K562 (cell line): ENCODE measurements at regions not wholly inside any gene's neighbourhood (a gene's known extent, or its start where the extent isn't known, plus 50 kb on each side); places are given as distances from the start of the nearest gene placed in this dataset.
A peak's percentile ranks its signal among the peaks of the same experiment; 100 is the strongest.

Experiments
- ATAC-seq: fragments of 200-7000 bp; cut with Tn5 transposase; 3 replicates; pipeline ENCODE4 v1.9.1; 2020; ENCODE audit warnings: moderate library complexity
- BruUV-seq: library from RNA; stranded (reverse); fragments of 400-500 nt; replicated peaks from 2 replicates; lab custom pipeline; 2021; lab: Mats Ljungman, UMichigan
- CTCF ChIA-PET: fragments of 300-600 bp; formaldehyde crosslinking; extraction: SDS; loops from one replicate; lab custom pipeline; 2021; ENCODE audit warnings: low intra/inter-chr PET ratio; lab: Yijun Ruan, JAX
- POLR2A ChIA-PET: fragments of 300-600, 350-650 bp; sonication (Branson Sonifier 250); formaldehyde crosslinking; extraction: SDS; loops from one replicate; lab custom pipeline; 2021; ENCODE audit warnings: antibody characterized with exemption, inconsistent platforms; lab: Yijun Ruan, JAX
- DNase-seq, 4 experiments: peaks; one replicate each; pipeline versions ENCODE4 v3.0.0 to v3.0.0-alpha.2; 2011 to 2018; ENCODE audit warnings: low spot score in 3 of 4, mixed read lengths in 3 of 4; ENCODE audit errors: extremely low read depth in 1 of 4
- FAIRE-seq: peaks from 2 replicates; lab custom pipeline; 2011; peaks lifted over from hg19 to GRCh38; lab: Jason Lieb, UNC
- H2AFZ ChIP-seq: 2 replicates; pipeline ENCODE4 v1.6.0; 2011; ENCODE audit warnings: low read depth, low read length, control low read depth, inconsistent platforms
- H3K27ac ChIP-seq: fragments of 200-600 bp; 3 replicates; pipeline ENCODE4 v1.8.0; 2011; ENCODE audit warnings: low read depth, mild to moderate bottlenecking, control low read depth, inconsistent platforms, low read length, moderate library complexity, mixed read lengths; ENCODE audit errors: extremely low read depth
- H3K27me3 ChIP-seq, 2 experiments: fragments of 300-600 bp in 1 of 2; 2 replicates in 1 of 2; 3 replicates in 1 of 2; pipeline versions ENCODE4 v1.6.0 to v1.8.0; 2011; ENCODE audit warnings: inconsistent platforms in 2 of 2, low read length in 2 of 2, mild to moderate bottlenecking in 1 of 2, mixed read lengths in 1 of 2, moderate library complexity in 1 of 2; ENCODE audit not compliant: control insufficient read depth in 2 of 2, insufficient read depth in 2 of 2
- H3K36me3 ChIP-seq: fragments of 300-600 bp; 3 replicates; pipeline ENCODE4 v1.8.0; 2011; ENCODE audit warnings: mild to moderate bottlenecking, low read length, inconsistent platforms; ENCODE audit not compliant: control insufficient read depth, insufficient read depth
- H3K4me1 ChIP-seq, 2 experiments: fragments of 200-600 bp in 1 of 2; replicated peaks in 1 of 2; 2 replicates in 1 of 2; 3 replicates in 1 of 2; pipeline versions ENCODE4 v1.5.1 to v1.8.0; 2011; ENCODE audit warnings: inconsistent platforms in 2 of 2, low read length in 2 of 2, mild to moderate bottlenecking in 1 of 2, mixed read lengths in 1 of 2, moderate library complexity in 1 of 2; ENCODE audit not compliant: control insufficient read depth in 2 of 2, insufficient read depth in 2 of 2
- H3K4me2 ChIP-seq: 2 replicates; pipeline ENCODE4 v1.6.1; 2011; ENCODE audit warnings: low read length, control low read depth, inconsistent platforms, mixed read lengths; ENCODE audit not compliant: insufficient read depth
- H3K4me3 ChIP-seq: fragments of 200-600 bp; sonication (generic), shearing (Covaris generic); 2 replicates; pipeline ENCODE4 v1.5.1; 2016; ENCODE audit warnings: control low read depth, inconsistent platforms
- H3K79me2 ChIP-seq: fragments of 200-600 bp; 3 replicates; pipeline ENCODE4 v1.8.0; 2011; ENCODE audit warnings: low read length, inconsistent platforms; ENCODE audit not compliant: control insufficient read depth, insufficient read depth
- H3K9ac ChIP-seq, 2 experiments: 2 replicates each; pipeline versions ENCODE4 v1.6.0 to v1.6.1; 2011; ENCODE audit warnings: low read depth in 2 of 2, low read length in 2 of 2, control low read depth in 1 of 2, inconsistent platforms in 1 of 2, mild to moderate bottlenecking in 1 of 2, mixed read lengths in 1 of 2; ENCODE audit not compliant: insufficient read depth in 1 of 2
- H3K9me1 ChIP-seq: one replicate; pipeline ENCODE4 v1.6.0; 2011; ENCODE audit warnings: inconsistent platforms, mild to moderate bottlenecking, low read length, moderate library complexity; ENCODE audit not compliant: control insufficient read depth, insufficient read depth
- H3K9me3 ChIP-seq: replicated peaks from 2 replicates; pipeline ENCODE4 v1.5.1; 2011; ENCODE audit warnings: low read depth, low read length, inconsistent platforms; ENCODE audit not compliant: control insufficient read depth, insufficient read depth
- H4K20me1 ChIP-seq: replicated peaks from 2 replicates; pipeline ENCODE4 v1.6.1; 2011; ENCODE audit warnings: low read length, inconsistent platforms, mixed read lengths; ENCODE audit not compliant: control insufficient read depth, insufficient read depth
- CBFA2T3 ChIP-seq: fragments of 450-650 bp; IDR thresholded peaks from 2 replicates; pipeline ENCODE4 v1.6.1; 2017
- CHAMP1 ChIP-seq: fragments of 450-650 bp; IDR thresholded peaks from 2 replicates; pipeline ENCODE4 v1.6.1; 2016; ENCODE audit warnings: mild to moderate bottlenecking
- FOXM1 ChIP-seq, 2 experiments: fragments of 450-650 bp in 1 of 2; sonication (generic) in 1 of 2; formaldehyde crosslinking in 1 of 2; IDR thresholded peaks; 2 replicates each; pipeline versions ENCODE4 v1.6.1 to v1.9.0; 2017 to 2022; ENCODE audit warnings: low read depth in 2 of 2, mild to moderate bottlenecking in 2 of 2, missing genetic modification reagents in 1 of 2, moderate library complexity in 1 of 2
- RBM25 ChIP-seq: fragments of 200-400 bp; formaldehyde crosslinking; IDR thresholded peaks from 2 replicates; pipeline ENCODE4 v1.6.1; 2018; ENCODE audit warnings: low read length, low read depth, moderate library complexity; ENCODE audit not compliant: severe bottlenecking
- RCOR1 ChIP-seq, 2 experiments: IDR thresholded peaks; 2 replicates each; pipeline ENCODE4 v1.6.1; 2012; ENCODE audit warnings: low read depth in 2 of 2, low read length in 2 of 2, borderline replicate concordance in 1 of 2, improper control_type of control experiment in 1 of 2
- SP2 ChIP-seq: IDR thresholded peaks from 2 replicates; pipeline ENCODE4 v1.6.1; 2011; ENCODE audit warnings: mild to moderate bottlenecking, low read depth, low read length, moderate library complexity; ENCODE audit not compliant: poor library complexity, severe bottlenecking; ENCODE audit errors: extremely low read depth
- ZNF263 ChIP-seq: sonication (generic); formaldehyde crosslinking; IDR thresholded peaks from 2 replicates; pipeline ENCODE4 v1.8.0; 2022; ENCODE audit warnings: mild to moderate bottlenecking, missing genetic modification reagents, borderline replicate concordance
- WGBS: fragments of 100-300 bp; shearing (Covaris generic); methylation state at CpG from one replicate; pipeline ENCODE4 v1.1.6; 2016; ENCODE audit warnings: low coverage, mixed read lengths; ENCODE audit not compliant: insufficient coverage; ENCODE audit errors: missing lambda C conversion rate; 5-methylcytosine and 5-hydroxymethylcytosine counted together
- in situ Hi-C: fragments of 300-500 bp; cut with MboI; formaldehyde crosslinking; loops from 4 replicates; pipeline ENCODE4 v1.15.0; 2018; ENCODE audit warnings: inconsistent platforms, mixed read lengths
- intact Hi-C: fragments of 100-400 bp; cut with micrococcal nuclease; formaldehyde crosslinking; loops from 2 replicates; pipeline ENCODE4 v1.14.2; 2022

- TF ChIP-seq CHAMP1 (no peak), ZNF263 (no peak)
Measured at GRCh38 chr7:26065652-26066051, 86.3 kb upstream of the NFE2L3 start (continued).

- Histone ChIP-seq H3K4me1 (no peaks in the 10 kb centered on the region), H3K79me2 (no peaks in the 10 kb centered on the region), H3K9me1 (no peaks in the 10 kb centered on the region), H2AFZ (no peak overlapping the region), H3K4me3 (no peak overlapping the region), H3K4me2 (no peak overlapping the region), H3K27ac (no peak overlapping the region), H3K27me3 (peaks cover 16 to 21% of the 10 kb centered on the region in 2 experiments; a peak in 3 of 5 replicates), H3K9me3 (no peaks in the 10 kb centered on the region), H3K36me3 (no peaks in the 10 kb centered on the region), H4K20me1 (no peaks in the 10 kb centered on the region), H3K9ac (no peak overlapping the region)
- POLR2A ChIA-PET: interaction anchor here (0.8 kb wide), 1 partner anchor 64 kb away, joined by 3 read pairs; no protein-coding TSS in a partner anchor
- no peak for FAIRE-seq
- whole genome bisulfite sequencing: 0% methylated on average over 1 of the region's 1 CpG
- TF ChIP-seq SP2 (no peak), CBFA2T3 (no peak), FOXM1 (IDR thresholded peaks at IDR 0.05; ENCODE audit: low read depth) (no peak), FOXM1 (CRISPR knock-in tag; IDR thresholded peaks at IDR 0.05; ENCODE audit: low read depth) (no peak), RCOR1 (IDR thresholded peaks at IDR 0.05; ENCODE audit: borderline replicate concordance in 1 of 2, low read depth in 2 of 2, low read length in 2 of 2) (0 out of 4 replicates have a peak, but pooled peaks of 1 of the 2 experiments have one; percentile 8), RBM25 (peak; percentile 89)
- no peak for DNase-seq
- BruUV-seq: no TSS peak
- intact Hi-C loops (loop anchor here (10.0 kb wide), 1 partner anchor 438 kb away; no protein-coding TSS in a partner anchor), in situ Hi-C loops (no loop called here)
- CTCF ChIA-PET: no interaction called here
- ATAC-seq: no peak
Measured at GRCh38 chr7:26066736-26067135, 85.3 kb upstream of the NFE2L3 start.
